ENCODE measurements at regions not wholly inside any gene's neighbourhood (a gene's known extent, or its start where the extent isn't known, plus 50 kb on each side); places are given as distances from the start of the nearest gene placed in this dataset.
"Not testable (repeated sequence)": the region's sequence is repeated elsewhere in the genome, so short reads cannot be mapped to it uniquely, and the experiment has no call there.

GRCh38 chr10:131554821-131555220, 243.3 kb upstream of the TCERG1L start:
- TF ChIP-seq CTCF (IDR thresholded peaks at IDR 0.05; ENCODE audit: insufficient read depth, low read depth, low read length): no peak

GRCh38 chr10:131555406-131555805, 243.9 kb upstream of the TCERG1L start:
- H3K4me3 ChIP-seq (ENCODE audit: low read depth, low read length): no peak overlapping the region
- no peak for DNase-seq (ENCODE audit: low read depth)
- TF ChIP-seq CTCF (IDR thresholded peaks at IDR 0.05; ENCODE audit: insufficient read depth, low read depth, low read length): no peak

More at GRCh38 chr10:131554821-131555220, 243.3 kb upstream of the TCERG1L start:
- no peak for DNase-seq (ENCODE audit: low read depth)
- H3K4me3 ChIP-seq (ENCODE audit: low read depth, low read length): no peak overlapping the region

DNA sequence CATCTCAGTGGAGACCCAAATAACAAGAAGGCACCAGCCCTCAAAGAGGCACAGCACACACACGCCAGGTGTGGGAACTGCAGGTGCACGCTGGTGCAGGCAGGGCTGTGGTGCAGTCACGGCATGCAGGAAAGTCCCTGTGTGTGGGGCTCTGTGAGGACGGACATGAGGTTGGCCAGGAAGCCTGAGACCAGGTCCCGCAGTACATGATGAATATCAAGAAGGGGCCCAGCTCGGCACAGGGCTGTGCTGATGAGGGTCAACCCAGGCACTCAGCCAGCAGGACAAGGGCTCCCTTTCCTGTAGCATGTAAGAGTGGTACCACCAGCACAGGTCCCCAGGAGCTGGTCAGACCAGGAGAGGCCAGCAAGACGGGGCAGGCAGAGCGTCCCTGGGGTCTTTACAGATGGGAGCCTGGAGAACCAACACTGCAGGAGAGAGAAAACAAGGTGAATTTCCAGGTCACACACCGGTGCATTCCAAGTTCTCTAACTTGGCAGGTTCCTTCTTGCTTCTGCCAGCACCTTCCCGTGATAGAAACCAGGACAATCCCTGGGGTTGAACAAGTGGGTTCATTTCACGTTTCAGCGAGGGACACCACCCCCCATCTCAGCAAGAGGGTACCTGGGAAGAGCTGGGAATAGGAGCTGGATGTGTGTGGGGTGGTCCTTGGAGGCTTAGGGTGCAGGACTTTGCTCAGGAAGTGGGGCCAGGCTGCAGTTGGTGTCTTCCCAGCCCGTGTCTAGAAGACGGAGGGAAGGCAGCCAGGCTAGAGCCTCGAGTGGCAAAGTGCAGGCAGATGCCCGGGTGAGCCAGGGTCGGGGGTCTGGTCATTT, 244.8 kb upstream of the TCERG1L start:
- TF ChIP-seq CTCF (IDR thresholded peaks at IDR 0.05; ENCODE audit: insufficient read depth, low read depth, low read length): no peak
- DNase-seq (ENCODE audit: low read depth): no peak
- H3K4me3 ChIP-seq (ENCODE audit: low read depth, low read length): no peak overlapping the region

- TF ChIP-seq CTCF (IDR thresholded peaks at IDR 0.05; ENCODE audit: insufficient read depth, low read depth, low read length): no peak
- H3K4me3 ChIP-seq (ENCODE audit: low read depth, low read length): no peak overlapping the region
- no peak for DNase-seq (ENCODE audit: low read depth)
Measured at GRCh38 chr10:131556897-131557495, 245.5 kb upstream of the TCERG1L start.

DNA sequence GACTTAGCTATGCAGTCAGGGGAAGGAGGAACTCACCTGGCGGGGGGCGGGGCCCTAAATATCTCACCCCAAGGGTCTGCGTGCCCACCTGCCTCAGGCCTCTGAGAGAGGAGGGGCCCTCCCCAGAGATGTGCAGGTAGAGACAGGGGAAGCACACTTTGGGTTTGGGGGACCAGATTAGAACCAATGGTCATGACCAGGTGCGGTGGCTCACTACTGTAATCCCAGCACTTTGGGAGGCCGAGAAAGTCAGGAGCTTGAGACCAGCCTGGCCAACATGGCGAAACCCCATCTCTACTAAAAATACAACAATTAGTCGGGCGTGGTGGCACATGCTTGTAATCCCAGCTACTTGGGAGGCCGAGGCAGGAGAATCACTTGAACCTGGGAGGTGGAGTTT, 246.4 kb upstream of the TCERG1L start:
- not testable (repeated sequence) for DNase-seq (ENCODE audit: low read depth); H3K4me3 ChIP-seq (ENCODE audit: low read depth, low read length)

- DNase-seq (ENCODE audit: low read depth): no peak
- TF ChIP-seq CTCF (IDR thresholded peaks at IDR 0.05; ENCODE audit: insufficient read depth, low read depth, low read length): no peak
- no peak overlapping the region for H3K4me3 ChIP-seq (ENCODE audit: low read depth, low read length)
Measured at GRCh38 chr10:131559450-131559911, 248.0 kb upstream of the TCERG1L start.

GRCh38 chr10:131560166-131560565, 248.6 kb upstream of the TCERG1L start:
- TF ChIP-seq CTCF (IDR thresholded peaks at IDR 0.05; ENCODE audit: insufficient read depth, low read depth, low read length): no peak
- no peak overlapping the region for H3K4me3 ChIP-seq (ENCODE audit: low read depth, low read length)

More at GRCh38 chr10:131560166-131560565, 248.6 kb upstream of the TCERG1L start:
- no peak for DNase-seq (ENCODE audit: low read depth)

Data from fibroblast of villous mesenchyme (primary cell).